ENCODE measurements at regions not wholly inside any gene's neighbourhood (a gene's known extent, or its start where the extent isn't known, plus 50 kb on each side); places are given as distances from the start of the nearest gene placed in this dataset.

- no peak for TF ChIP-seq POLR2AphosphoS5 (IDR thresholded peaks at IDR 0.05)
- TF ChIP-seq CTCF (IDR thresholded peaks at IDR 0.05): no peak
- no peak for TF ChIP-seq POLR2A (IDR thresholded peaks at IDR 0.05)
Observed at GRCh38 chr2:48118895-48119294, 195.6 kb upstream of the FOXN2 start.
